Suprapubic skin (tissue), 4 donors: ENCODE measurements at regions not wholly inside any gene's neighbourhood (a gene's known extent, or its start where the extent isn't known, plus 50 kb on each side); places are given as distances from the start of the nearest gene placed in this dataset.

Experiments
- EP300 ChIP-seq: sonication (generic); formaldehyde crosslinking; IDR thresholded peaks from one replicate; pipeline ENCODE4 v1.6.1; 2017; ENCODE audit warnings: antibody characterized with exemption
- POLR2A ChIP-seq, 2 donors: fragments of 450-650 bp; IDR thresholded peaks; one replicate each; pipeline ENCODE4 v1.6.1; 2017; ENCODE audit warnings: antibody characterized with exemption in 2 of 2, mild to moderate bottlenecking in 2 of 2, moderate library complexity in 2 of 2
- POLR2AphosphoS5 ChIP-seq, 3 donors: sonication (generic); formaldehyde crosslinking; IDR thresholded peaks; one replicate each; pipeline ENCODE4 v1.6.1; 2017; ENCODE audit warnings: antibody characterized with exemption in 3 of 3
- TF ChIP-seq, protein P1 (sequence below), 2 donors: fragments of 200-600 bp in 1 of 2; fragments of 450-650 bp in 1 of 2; sonication (generic) in 1 of 2; IDR thresholded peaks; one replicate each; pipeline ENCODE4 v1.5.1; 2016 to 2019; ENCODE audit warnings: antibody characterized with exemption in 2 of 2, mild to moderate bottlenecking in 1 of 2, moderate library complexity in 1 of 2

DNA sequence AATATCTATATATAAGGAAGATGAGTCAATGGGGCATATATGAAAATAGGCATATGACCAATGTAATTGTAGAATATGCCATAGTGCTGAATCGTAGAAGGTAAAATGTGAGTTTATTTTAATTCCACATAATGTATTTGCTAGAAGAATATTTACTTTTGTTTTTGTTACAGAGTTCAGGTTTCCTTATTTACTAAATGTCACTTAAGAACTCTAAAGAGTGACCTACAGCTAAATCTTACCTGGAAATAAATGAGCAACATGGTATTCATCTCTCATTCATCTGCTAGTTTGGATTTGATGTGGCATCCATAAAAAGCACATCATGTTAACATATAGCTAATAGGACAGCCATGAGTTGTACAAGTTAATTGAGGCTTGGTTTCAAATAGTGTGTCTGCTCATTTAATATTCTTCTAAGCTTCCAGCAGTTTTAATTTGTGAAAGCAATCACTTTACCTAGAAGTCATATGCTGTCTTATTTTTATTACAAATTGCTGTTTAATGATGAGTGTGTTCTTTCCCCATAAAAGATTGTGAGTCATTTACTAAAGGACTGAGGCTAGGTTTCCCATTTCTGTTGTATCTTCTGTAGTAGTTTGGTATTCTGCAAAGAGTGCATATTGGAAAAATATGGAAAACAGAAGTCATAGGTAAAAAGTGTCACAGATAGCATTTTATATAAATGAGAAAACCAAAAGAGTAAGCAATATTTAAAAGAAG is 222.1 kb upstream of the POU1F1 start:
- TF ChIP-seq, protein P1, sequence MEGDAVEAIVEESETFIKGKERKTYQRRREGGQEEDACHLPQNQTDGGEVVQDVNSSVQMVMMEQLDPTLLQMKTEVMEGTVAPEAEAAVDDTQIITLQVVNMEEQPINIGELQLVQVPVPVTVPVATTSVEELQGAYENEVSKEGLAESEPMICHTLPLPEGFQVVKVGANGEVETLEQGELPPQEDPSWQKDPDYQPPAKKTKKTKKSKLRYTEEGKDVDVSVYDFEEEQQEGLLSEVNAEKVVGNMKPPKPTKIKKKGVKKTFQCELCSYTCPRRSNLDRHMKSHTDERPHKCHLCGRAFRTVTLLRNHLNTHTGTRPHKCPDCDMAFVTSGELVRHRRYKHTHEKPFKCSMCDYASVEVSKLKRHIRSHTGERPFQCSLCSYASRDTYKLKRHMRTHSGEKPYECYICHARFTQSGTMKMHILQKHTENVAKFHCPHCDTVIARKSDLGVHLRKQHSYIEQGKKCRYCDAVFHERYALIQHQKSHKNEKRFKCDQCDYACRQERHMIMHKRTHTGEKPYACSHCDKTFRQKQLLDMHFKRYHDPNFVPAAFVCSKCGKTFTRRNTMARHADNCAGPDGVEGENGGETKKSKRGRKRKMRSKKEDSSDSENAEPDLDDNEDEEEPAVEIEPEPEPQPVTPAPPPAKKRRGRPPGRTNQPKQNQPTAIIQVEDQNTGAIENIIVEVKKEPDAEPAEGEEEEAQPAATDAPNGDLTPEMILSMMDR (IDR thresholded peaks at IDR 0.05): no peak
- TF ChIP-seq POLR2A (IDR thresholded peaks at IDR 0.05) (no peak), POLR2AphosphoS5 (IDR thresholded peaks at IDR 0.05) (no peak), EP300 (no peak)
